Middle frontal gyrus (tissue), 1 donor: ENCODE measurements at regions not wholly inside any gene's neighbourhood (a gene's known extent, or its start where the extent isn't known, plus 50 kb on each side); places are given as distances from the start of the nearest gene placed in this dataset.
A peak's percentile ranks its signal among the peaks of the same experiment; 100 is the strongest.

Source experiments
- DNase-seq: peaks from one replicate; pipeline ENCODE4 v3.0.0-alpha.2; 2015; ENCODE audit warnings: low spot score; ENCODE audit errors: extremely low spot score

DNA sequence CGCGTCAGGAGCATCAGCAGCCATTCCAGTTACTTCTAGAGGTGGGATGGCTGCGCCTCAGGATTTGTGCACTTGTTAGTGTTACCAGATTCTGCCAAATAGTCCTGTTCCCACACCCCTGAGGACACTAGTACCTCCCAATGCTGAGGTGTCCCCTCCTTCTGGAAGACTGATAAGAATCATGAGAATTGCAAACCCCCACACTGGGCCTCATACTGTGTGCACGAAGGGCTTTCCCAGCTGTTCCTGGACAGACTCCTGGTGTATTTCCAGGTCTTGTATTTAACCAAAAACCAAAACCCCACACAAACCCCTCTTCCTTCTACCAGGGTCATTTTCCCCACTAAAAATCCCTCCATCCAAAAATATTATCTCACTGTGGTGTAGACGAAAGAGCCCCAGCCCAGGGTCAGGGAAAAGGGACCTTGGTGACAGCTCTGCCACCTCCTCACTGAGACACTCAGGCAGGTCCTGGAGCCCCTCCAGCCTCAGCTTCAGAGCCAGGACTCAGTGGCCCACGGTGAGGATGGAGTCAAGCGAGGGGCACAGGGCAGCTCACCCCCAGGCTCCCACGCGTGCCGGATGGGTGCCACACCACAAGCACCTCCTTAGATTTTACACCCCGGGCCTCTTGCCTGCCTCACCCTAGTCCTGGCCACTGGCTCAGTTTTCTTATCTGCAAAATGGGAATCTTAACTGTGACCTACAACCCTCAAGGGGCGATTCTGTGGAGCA is 131.4 kb upstream of the RUNX3 start:
- DNase-seq = no peak

- no peak for DNase-seq
Observed at GRCh38 chr1:25057188-25057587, 127.1 kb upstream of the RUNX3 start.

DNA sequence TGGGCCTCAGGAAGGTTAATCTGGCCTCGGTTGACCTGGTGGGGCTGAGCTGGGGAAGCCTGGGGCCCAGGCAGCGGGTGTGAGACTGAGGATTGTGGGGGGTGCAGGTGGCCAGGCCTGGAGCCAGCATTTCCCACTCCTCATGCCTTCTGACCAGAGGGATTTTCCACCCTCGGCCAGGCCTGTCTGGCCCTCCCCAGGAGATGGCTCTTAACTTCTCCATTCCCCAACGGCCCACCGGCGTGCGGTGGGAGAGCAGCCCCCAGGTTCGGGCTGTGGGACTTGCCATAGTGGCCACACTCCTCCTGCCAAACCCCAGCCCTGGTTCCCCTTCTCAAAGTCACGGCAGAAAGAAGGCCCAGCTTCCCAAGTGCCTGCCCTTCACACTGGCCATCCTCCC is 126.5 kb upstream of the RUNX3 start:
- DNase-seq = no peak

DNA sequence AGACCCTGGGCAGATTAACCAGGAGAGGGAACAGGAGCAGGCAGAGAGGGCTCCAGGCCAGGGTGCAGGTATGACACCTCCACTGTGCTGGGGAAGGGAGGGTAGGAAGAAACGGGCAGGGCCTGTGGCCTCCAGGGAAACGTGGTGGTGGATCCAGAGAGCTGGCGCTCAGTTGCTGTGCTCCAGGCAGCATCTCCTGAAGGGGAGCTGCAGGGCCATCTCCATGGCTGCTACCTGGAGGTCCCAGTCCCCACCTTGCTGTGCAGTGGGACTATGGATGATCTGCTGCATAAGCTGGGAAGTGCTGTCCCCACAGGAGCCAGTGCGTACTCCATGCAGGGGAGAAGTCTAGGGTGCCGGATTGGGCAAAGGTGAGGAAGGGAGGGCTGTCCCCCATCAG is 125.9 kb upstream of the RUNX3 start:
- no peak for DNase-seq

DNA sequence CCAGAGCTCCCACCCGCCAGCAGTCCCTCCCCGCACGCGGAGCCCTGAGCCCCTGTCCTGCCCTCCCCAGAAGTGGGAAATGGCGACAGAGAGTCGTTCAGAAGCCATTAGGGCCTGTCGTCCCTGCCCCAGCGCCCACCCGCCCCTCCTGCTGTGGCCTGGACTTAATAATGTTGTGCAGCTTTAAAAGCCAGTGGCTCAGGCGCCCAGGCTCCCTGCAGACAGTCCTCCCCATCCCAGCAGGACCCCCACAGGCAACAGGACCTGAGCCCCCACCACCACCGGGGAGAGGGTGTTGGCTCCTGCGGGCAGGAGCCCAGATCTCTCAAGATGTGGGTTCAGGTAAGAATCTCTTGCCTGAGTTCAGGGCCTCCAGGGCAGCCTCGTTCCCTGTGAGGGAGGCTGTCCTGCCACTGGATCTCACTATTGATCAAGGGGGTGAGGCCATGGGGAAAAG is 125.3 kb upstream of the RUNX3 start:
- no peak for DNase-seq

GRCh38 chr1:25054526-25055323 is 124.6 kb upstream of the RUNX3 start:
- DNase-seq = no peak

- DNase-seq = no peak
Observed at GRCh38 chr1:25053576-25054250, 123.6 kb upstream of the RUNX3 start.

- DNase-seq = no peak
Observed at GRCh38 chr1:25051906-25052305, 121.8 kb upstream of the RUNX3 start.

DNA sequence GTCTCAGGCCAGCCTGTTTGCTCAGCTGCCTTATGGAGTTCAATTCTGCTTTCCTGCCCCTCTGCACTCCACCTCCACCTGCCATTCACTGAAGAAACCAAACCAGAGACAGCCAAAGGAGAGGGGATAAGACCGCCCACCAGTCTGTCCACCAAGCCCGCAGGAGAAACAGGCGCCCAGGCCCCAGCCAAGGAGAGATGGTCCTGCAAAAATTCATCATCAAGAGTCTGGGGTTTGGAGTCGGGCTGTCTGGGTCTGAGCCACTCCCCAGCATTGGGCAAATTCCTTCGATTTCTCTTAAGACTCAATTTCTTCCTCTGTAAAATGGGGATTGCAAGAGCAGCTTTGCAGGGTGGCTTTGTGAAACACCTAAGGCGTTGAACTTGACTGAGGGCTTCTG is 121.4 kb upstream of the RUNX3 start:
- DNase-seq = no peak

DNA sequence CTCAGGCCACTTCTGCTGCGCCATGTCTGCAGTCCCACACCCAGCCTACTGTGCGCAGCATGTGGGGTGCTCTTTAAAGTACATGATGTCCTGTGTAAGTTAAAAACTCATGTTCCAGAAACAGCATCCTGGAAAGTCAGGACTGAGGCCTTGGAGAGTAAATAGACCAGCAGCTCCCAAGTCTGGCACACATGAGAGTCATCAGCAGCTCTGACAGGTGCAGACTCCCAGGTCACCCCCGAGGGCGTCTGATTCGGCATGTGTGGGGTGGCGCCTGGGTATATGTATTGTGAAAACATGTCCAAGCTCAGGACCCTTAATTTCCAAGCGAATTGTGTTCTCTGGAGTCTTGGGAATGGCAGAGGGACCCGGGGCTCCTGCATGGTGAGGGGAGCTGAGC is 120.1 kb upstream of the RUNX3 start:
- DNase-seq = no peak

DNA sequence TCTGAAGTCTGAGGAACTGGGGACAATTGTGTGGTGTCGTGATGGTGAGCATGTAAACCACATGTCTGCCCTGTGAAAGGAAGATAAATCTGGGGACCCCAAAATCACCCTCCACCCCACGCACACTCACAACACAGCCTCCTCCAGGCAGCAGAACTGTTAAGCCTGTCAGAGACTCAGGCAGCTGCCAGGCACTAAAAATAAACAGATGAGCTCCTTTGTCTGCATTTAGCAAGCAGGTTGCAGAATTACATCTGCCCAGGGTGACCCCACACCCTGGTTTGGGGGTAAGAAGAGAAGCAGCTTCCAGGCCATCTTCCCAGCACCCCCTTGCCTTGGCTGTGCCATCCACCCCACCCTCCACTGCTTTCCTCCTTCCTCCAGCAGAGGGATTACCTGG is 119.1 kb upstream of the RUNX3 start:
- DNase-seq = no peak

DNA sequence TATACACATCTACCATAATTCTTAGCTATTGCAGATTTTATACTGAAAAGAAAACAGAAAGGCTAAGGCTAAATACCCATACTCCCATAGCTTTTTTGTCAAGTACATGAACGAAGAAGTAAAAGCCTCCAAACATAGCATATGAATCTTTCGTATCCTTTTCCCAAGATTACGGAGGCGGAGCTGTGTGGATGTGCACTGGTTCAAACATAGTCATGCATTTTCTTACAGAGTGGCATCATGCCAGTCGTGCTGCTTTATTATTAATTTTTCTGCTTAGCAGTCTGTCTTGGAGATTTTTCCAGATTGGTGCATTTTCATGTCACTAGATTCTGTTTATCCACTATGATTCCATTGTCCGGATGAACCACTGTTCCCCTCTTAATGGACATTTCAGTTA is 118.7 kb upstream of the RUNX3 start:
- peak; percentile 13 for DNase-seq

DNA sequence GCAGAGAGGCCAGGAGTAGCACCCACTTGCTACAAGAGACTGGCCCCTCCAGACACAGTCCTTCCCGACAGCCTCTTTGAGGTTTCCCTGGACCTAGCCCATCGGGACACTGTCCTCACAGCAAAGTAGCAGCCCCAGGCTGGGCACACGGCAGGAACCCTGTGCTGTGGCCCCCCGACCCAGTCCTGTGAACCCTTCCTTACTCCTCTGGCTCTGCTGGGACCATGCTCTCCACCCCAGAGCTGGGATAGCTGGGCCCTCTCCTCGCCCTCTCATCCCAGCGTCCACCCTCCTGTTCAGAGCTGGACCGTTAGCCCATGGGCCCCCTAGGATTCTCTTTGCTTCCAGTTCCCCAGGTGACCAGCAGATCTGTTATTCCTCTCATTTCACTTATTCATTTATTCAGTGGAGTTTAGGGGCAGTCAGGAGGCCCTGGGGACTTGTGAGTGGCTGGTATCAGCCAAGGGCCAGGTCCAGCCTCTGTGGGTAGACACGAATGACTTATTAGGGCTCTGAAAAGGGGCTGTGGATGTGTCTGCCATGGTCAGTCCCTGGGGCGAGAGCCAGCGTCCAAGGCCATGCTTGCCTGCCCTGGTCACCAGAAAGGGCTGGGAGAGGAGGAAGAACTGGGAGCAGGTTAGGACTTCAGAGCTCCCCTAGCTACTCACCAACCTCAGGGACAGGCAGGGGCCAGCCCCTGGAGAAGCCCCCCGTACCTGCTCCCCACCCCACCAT is 117.6 kb upstream of the RUNX3 start:
- DNase-seq = no peak

DNA sequence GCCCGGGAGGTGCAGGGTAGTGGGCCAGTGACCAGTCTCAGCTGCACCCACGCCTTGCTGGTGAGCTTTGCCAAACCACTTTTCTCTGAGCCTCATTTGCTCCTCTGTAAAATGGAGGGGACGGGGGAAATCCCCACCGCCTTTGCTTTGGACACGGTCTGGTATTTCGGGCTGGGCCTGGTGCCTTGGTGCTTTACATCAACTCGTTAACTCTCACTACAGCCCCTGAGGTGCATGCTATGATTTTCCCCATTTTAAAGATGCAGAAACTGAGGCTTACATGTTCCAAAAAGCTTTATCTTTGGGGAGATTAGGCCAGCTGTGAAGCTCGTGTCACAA is 116.1 kb upstream of the RUNX3 start:
- no peak for DNase-seq

DNA sequence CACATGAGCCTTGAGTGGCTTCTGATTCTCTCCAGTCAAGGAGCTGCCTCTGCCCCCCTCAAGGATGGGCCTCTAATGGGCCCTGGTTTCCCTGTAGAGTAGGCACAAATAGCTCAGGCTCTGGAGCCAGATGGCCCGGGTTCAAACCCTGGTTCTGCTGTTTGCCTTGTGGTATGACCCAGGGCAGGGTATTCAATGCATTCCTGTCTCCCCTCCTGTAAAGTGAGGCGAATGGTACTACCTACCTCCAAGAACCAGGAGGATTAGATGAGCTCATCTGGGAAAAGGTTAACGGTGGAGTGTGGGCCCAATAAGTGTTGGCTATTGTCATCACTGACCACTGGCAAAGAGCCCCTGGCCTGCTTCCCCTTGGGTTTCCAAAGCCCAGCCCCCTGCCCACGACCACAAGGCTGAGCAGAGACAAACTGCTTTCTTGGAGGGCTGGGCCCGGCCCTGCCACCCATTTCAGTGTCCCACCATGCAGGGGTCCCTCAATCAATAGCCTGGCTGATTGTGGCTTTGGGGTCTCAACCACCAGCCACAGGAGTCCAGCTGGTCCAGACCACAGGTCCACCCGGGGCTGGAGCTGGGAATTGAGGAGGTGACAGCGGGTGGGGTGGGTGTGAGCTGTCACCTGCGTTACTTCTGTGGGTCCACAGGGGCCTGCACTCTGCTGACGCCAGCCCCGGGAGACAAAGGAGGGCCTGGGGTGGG is 115.6 kb upstream of the RUNX3 start:
- no peak for DNase-seq

- no peak for DNase-seq
Observed at GRCh38 chr1:25043228-25043580, 113.1 kb upstream of the RUNX3 start.

GRCh38 chr1:25042331-25043227 is 112.5 kb upstream of the RUNX3 start:
- no peak for DNase-seq

- no peak for DNase-seq
Observed at GRCh38 chr1:25041916-25042315, 111.8 kb upstream of the RUNX3 start.

DNA sequence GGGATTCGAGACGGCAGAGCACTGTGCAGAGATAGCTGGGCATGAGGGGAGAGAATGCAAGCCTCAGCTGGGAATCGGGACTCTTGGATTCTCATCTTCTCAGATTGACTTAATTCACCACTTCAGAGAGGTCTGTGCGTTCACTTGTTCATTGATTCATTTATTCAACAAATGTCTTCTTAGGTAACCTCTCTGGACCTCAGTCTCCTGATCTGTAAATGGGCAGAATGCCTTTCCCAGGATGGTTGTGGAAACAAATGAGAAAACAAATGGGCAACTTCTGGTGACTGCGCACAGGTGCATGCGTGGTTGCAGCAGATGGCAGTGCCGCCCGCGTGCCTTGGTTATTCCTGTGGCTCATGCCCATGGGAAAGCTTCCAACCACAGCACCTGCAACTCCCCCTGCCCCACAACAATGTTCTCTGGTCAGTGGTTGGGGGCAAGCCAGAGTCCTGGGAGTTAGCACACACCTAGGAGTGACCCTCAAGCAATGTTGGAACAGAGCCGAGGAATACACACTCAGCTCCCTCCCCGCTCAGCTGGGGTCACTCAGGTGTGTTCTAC is 110.1 kb upstream of the RUNX3 start:
- DNase-seq = no peak

- DNase-seq = no peak
Observed at GRCh38 chr1:25039229-25039628, 109.2 kb upstream of the RUNX3 start.
